ENCODE measurements at regions not wholly inside any gene's neighbourhood (a gene's known extent, or its start where the extent isn't known, plus 50 kb on each side); places are given as distances from the start of the nearest gene placed in this dataset.

GRCh38 chr7:45984386-45985295 is 63.6 kb upstream of the IGFBP3 start:
- H3K9me3 Mint-ChIP-seq (ENCODE audit: unreplicated experiment), result peaks cover 9% of the 10 kb centered on the region
- Histone ChIP-seq H3K79me2 (ENCODE audit: insufficient read depth, low read length) (no peaks in the 10 kb centered on the region), H3K9ac (ENCODE audit: low read length) (no peak overlapping the region), H3K36me3 (ENCODE audit: insufficient read depth, low read length) (no peaks in the 10 kb centered on the region), H4K20me1 (ENCODE audit: insufficient read depth, low read length) (no peaks in the 10 kb centered on the region), H3K4me1 (ENCODE audit: insufficient read depth, low read length) (peaks cover 13% of the 10 kb centered on the region), H3K4me3 (ENCODE audit: insufficient read depth, low read depth, low read length) (no peak overlapping the region), H2AFZ (ENCODE audit: low read depth, low read length) (no peak overlapping the region), H3K27ac (ENCODE audit: low read depth, low read length) (no peak overlapping the region), H3K4me2 (ENCODE audit: low read length) (no peak overlapping the region), H3K9me3 (ENCODE audit: insufficient read depth, low read depth, low read length) (peaks cover 3% of the 10 kb centered on the region), H3K27me3 (ENCODE audit: insufficient read depth, low read length) (no peaks in the 10 kb centered on the region)
- no peaks in the 10 kb centered on the region for H3K27me3 Mint-ChIP-seq (ENCODE audit: low read depth, unreplicated experiment)
- H3K4me3 Mint-ChIP-seq (ENCODE audit: unreplicated experiment), result no peak overlapping the region
- peaks cover 13% of the 10 kb centered on the region for H3K36me3 Mint-ChIP-seq (ENCODE audit: low read depth, unreplicated experiment)
- H3K4me1 Mint-ChIP-seq (ENCODE audit: low read depth, unreplicated experiment), result peaks cover 17% of the 10 kb centered on the region
- FAIRE-seq (no peak), DNase-seq (ENCODE audit: low read depth) (no peak)
- H3K27ac Mint-ChIP-seq (ENCODE audit: unreplicated experiment), result no peak overlapping the region
- TF ChIP-seq EZH2 (IDR thresholded peaks at IDR 0.05; ENCODE audit: insufficient read depth, low read length) (no peak), CTCF (IDR thresholded peaks at IDR 0.05; ENCODE audit: insufficient read depth, low read depth, low read length) (no peak)

GRCh38 chr7:45983720-45984255 is 62.7 kb upstream of the IGFBP3 start:
- H3K27ac Mint-ChIP-seq (ENCODE audit: unreplicated experiment), result peak overlapping the region; percentile 26
- H3K79me2 ChIP-seq (ENCODE audit: insufficient read depth, low read length), result no peaks in the 10 kb centered on the region
- H3K36me3 ChIP-seq (ENCODE audit: insufficient read depth, low read length), result no peaks in the 10 kb centered on the region
- no peaks in the 10 kb centered on the region for H4K20me1 ChIP-seq (ENCODE audit: insufficient read depth, low read length)
- no peak for FAIRE-seq
- H3K4me1 ChIP-seq (ENCODE audit: insufficient read depth, low read length), result peaks cover 20% of the 10 kb centered on the region
- no peak overlapping the region for H3K4me3 ChIP-seq (ENCODE audit: insufficient read depth, low read depth, low read length)
- no peak overlapping the region for H3K9ac ChIP-seq (ENCODE audit: low read length)
- no peak overlapping the region for H3K27ac ChIP-seq (ENCODE audit: low read depth, low read length)
- H3K4me3 Mint-ChIP-seq (ENCODE audit: unreplicated experiment), result no peak overlapping the region
- H3K4me1 Mint-ChIP-seq (ENCODE audit: low read depth, unreplicated experiment), result peaks cover 22% of the 10 kb centered on the region
- H2AFZ ChIP-seq (ENCODE audit: low read depth, low read length), result no peak overlapping the region
- DNase-seq (ENCODE audit: low read depth), result no peak
- no peaks in the 10 kb centered on the region for H3K27me3 Mint-ChIP-seq (ENCODE audit: low read depth, unreplicated experiment)
- no peaks in the 10 kb centered on the region for H3K27me3 ChIP-seq (ENCODE audit: insufficient read depth, low read length)
- TF ChIP-seq EZH2 (IDR thresholded peaks at IDR 0.05; ENCODE audit: insufficient read depth, low read length), result no peak
- no peak for TF ChIP-seq CTCF (IDR thresholded peaks at IDR 0.05; ENCODE audit: insufficient read depth, low read depth, low read length)
- H3K9me3 Mint-ChIP-seq (ENCODE audit: unreplicated experiment), result peaks cover 9% of the 10 kb centered on the region
- H3K4me2 ChIP-seq (ENCODE audit: low read length), result no peak overlapping the region
- H3K36me3 Mint-ChIP-seq (ENCODE audit: low read depth, unreplicated experiment), result peaks cover 10% of the 10 kb centered on the region
- H3K9me3 ChIP-seq (ENCODE audit: insufficient read depth, low read depth, low read length), result peaks cover 2% of the 10 kb centered on the region
